ENCODE measurements at regions not wholly inside any gene's neighbourhood (a gene's known extent, or its start where the extent isn't known, plus 50 kb on each side); places are given as distances from the start of the nearest gene placed in this dataset.

DNA sequence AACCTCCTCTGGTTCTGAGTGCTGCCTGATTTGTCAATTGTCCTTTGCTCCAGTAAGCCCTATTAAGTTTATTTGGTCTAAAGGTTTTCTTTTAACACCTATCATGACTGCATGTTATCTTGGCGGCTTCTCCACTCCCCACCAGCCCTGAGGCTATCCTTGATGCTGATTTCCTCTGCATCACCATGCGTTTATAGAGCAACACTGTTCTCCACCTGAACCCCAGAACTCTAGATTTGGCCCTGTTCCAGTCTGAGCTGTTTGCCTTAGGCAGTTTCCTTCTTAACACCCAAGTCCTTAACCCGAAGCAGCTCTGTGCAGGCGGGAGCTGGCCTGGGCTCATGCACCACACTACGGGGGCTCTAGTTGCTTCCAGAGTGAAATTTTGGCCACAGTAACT, 98.2 kb upstream of the NPAS2 start:
- TF ChIP-seq CTCF (IDR thresholded peaks at IDR 0.05) (no peak), EZH2 (IDR thresholded peaks at IDR 0.05; ENCODE audit: borderline replicate concordance, insufficient read depth, low read depth, low read length, poor library complexity, severe bottlenecking) (no peak)
